IgD-negative memory B cell (primary cell): ENCODE measurements at regions not wholly inside any gene's neighbourhood (a gene's known extent, or its start where the extent isn't known, plus 50 kb on each side); places are given as distances from the start of the nearest gene placed in this dataset.

Source experiments
- H3K27ac Mint-ChIP-seq, 3 donors: one replicate each; pipeline ENCODE4 v1.8.0; 2020 to 2022; ENCODE audit warnings: mild to moderate bottlenecking in 3 of 3, mixed read lengths in 3 of 3, moderate library complexity in 1 of 3
- H3K27me3 Mint-ChIP-seq: one replicate; pipeline ENCODE4 v1.8.0; 2021; ENCODE audit warnings: mixed read lengths
- H3K36me3 Mint-ChIP-seq: one replicate; pipeline ENCODE4 v1.8.0; 2020; ENCODE audit warnings: mild to moderate bottlenecking, mixed read lengths
- H3K4me1 Mint-ChIP-seq, 3 donors: one replicate each; pipeline ENCODE4 v1.8.0; 2020 to 2022; ENCODE audit warnings: mixed read lengths in 3 of 3, mild to moderate bottlenecking in 1 of 3
- H3K4me3 Mint-ChIP-seq, 4 donors: one replicate each; pipeline ENCODE4 v1.8.0; 2020 to 2022; ENCODE audit warnings: mild to moderate bottlenecking in 4 of 4, mixed read lengths in 4 of 4, moderate library complexity in 3 of 4
- H3K9me3 Mint-ChIP-seq, 3 donors: one replicate each; pipeline ENCODE4 v1.8.0; 2020 to 2021; ENCODE audit warnings: mixed read lengths in 3 of 3, mild to moderate bottlenecking in 1 of 3

DNA sequence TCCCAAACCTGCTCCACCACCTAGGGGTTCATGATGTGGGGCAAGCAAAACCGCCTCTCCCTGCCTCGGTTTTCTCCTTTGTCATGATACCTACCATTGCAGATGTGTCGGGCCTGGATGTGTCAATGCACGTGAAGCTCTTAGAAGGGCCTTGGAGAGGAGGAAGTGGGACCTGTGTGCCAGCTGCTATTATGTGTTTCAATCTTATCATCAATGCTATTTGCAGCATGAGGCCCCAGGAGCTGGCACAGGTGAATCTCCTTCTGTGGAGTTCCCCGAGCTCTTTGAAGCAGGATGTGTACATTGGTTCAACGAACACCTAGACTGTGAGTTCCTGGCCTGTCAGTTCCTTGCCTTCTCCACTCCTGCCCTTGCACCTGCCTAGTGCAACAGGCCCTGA is 331.6 kb downstream of the CTTN start:
- Mint-ChIP-seq H3K36me3 (no peaks in the 10 kb centered on the region), H3K27me3 (peaks cover 3% of the 10 kb centered on the region), H3K9me3 (peaks cover 0 to 6% (median 3%) of the 10 kb centered on the region in 3 donors), H3K27ac (no peak overlapping the region), H3K4me3 (no peak overlapping the region), H3K4me1 (no peaks in the 10 kb centered on the region)

DNA sequence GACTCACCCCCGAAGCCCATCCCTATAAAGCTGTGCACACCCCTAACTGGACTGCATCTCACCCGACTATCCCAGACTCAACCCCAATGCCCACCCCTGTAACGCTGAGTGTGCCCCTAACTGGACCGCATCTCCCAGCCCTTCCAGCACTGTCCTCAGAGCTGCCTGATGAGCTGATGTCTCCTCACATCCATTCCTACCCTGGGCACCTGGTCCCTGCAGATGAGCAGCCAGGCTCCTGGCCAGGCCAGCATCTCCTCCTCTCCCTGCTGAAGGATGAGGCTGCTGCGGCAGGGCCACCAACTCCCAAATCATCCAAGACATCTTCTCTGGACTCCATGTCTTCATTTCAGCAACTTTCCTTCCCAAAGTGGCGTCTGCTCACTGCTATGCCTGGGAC is 332.1 kb downstream of the CTTN start:
- no peaks in the 10 kb centered on the region for H3K36me3 Mint-ChIP-seq
- H3K9me3 Mint-ChIP-seq: peaks cover 0 to 6% (median 3%) of the 10 kb centered on the region in 3 donors
- no peak overlapping the region for H3K4me3 Mint-ChIP-seq
- no peaks in the 10 kb centered on the region for H3K4me1 Mint-ChIP-seq
- H3K27ac Mint-ChIP-seq: no peak overlapping the region
- peaks cover 3% of the 10 kb centered on the region for H3K27me3 Mint-ChIP-seq

DNA sequence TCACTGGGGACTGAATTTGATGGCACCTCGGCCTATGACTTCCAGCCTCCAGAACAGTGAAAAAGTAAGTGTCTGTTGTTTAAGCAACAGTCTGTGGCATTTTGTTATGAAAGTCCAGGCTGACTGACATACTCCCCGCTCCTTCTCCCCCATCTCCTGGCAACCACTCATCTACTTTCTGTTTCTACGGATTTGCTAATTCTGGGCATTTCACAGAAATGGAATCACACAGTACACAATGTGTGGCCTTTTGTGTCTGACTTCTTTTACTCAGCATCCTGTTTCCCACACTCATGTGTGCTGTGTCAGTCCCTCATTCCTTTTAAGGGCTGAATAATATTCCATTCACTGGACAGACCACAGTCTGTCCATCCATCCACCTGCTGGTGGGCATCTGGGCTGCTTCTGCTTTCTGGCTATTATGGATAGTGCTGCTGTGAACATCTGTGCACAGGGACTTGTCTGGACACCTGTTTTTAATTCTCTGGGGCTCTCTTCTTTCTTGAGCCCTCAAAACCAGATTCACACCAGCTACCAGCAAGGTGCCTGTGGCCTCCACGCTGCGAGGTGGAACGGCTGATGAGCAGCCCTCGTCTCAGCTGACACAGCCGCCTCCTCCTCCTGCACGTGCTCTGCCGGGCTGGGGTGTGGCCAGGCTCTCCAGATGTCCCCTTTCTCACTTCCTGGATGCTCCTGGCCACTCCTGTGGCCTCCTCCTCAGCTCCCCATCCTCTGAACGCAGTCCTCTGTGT is 333.1 kb downstream of the CTTN start:
- Mint-ChIP-seq H3K36me3 (no peaks in the 10 kb centered on the region), H3K27me3 (peaks cover 4% of the 10 kb centered on the region), H3K4me1 (no peaks in the 10 kb centered on the region), H3K9me3 (peaks cover 0 to 6% (median 0%) of the 10 kb centered on the region in 3 donors), H3K27ac (no peak overlapping the region), H3K4me3 (no peak overlapping the region)

DNA sequence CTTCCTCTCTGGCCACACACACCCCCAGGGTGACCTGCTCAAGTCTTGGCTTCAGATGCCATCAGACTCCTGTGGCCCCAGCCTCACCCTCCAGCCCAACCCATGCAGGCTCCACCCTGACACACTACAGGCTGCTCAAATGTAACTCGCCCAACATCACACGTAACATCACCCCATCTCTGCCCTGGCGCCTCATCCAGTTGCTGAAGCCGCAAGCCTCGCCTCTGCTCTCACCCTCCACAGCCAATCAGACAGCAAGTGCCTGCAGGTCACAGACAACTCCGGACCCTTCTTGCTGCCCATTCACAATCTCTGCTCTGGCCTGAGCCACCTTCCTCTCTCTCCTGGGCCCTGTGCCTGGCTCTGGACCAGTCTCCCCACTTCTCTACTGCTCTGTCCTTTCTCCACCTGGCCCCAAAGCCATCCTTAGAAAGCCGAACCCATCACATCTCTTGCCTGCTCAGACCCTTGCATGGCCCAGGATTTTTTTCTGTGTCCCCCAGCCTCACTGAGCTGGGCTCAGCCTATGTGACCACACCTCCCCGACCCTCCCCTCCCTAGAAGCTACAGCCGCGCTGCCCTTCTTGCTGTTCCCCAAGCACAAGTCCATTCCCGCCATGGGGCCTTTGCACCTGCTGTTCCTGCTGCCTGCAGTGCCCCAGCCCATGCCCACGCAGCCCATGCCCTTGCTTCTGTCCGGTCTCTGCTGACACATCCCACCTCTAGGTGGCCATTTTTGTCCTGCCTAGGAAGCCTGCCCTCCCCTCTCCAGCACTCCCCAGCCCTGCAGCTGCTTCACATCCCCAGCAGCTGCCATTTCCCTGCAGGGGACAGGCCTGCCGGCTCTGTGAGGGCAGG is 333.9 kb downstream of the CTTN start:
- no peak overlapping the region for H3K4me3 Mint-ChIP-seq
- no peaks in the 10 kb centered on the region for H3K9me3 Mint-ChIP-seq
- H3K36me3 Mint-ChIP-seq: no peaks in the 10 kb centered on the region
- no peaks in the 10 kb centered on the region for H3K4me1 Mint-ChIP-seq
- H3K27ac Mint-ChIP-seq: no peak overlapping the region
- H3K27me3 Mint-ChIP-seq: peaks cover 4% of the 10 kb centered on the region

DNA sequence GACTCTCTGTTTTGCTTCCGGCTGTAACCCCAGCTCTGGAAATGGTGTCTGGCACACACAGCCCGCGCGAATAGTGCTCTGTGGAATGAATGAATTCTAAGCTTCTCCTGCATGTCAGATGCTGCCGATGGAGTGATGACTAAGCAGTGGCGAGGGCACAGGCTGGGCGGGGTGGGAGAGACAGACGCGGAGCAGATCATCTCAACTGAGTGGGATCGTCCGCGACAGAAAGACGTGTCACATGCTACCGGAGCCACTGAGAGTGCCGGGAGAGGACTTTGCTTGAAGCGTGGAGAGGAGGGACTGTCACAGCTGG is 334.5 kb downstream of the CTTN start:
- Mint-ChIP-seq H3K36me3 (no peaks in the 10 kb centered on the region), H3K27ac (no peak overlapping the region)

DNA sequence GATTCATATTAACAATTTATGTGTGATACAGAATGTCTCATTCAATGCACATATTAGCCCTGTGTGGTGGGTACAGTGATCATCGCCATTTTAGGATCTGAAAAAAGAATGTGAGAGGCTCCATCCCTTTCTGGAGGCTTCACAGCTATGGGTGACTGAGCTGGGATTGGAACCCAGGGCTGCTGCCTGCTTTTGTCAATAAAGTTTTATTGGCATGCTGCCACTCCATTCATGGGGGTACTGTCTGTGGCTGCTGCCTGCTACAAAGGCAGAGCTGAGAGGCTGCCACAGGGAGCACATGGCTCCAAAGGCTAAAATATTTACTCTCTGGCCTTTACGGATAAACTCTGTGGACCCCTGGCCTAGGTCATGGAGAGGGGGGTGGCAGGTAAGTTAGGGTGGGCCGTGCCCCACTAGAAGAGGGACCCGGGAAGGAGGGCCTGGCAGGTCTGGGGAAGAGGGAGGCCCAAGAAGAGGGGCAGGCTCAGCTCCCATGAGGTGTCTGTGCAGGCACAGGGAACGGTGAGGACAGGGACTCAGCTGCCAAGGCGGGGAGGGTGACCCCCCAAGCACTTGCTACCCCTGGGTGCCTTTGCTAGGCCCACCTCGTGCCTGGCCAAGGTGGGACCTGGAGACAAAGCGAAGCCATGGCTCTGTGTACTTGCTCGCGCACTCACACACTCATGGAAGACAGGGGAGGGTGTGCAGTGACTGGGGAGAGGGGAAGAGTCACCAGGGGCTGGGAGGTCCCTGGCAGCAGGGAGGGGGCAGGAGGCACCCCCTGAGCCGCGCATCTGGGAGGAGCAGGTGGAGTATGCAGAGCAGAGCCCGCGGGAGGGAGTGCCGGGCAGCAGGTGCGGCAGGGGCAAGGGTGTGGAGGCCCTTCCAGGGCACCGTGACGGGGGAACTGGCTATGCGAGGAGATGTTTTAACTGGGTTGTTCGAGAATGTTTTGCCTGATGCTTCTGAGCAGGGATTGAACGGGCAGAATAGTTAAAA is 335.3 kb downstream of the CTTN start:
- no peak overlapping the region for H3K27ac Mint-ChIP-seq
- peaks cover 4% of the 10 kb centered on the region for H3K27me3 Mint-ChIP-seq
- no peak overlapping the region for H3K4me3 Mint-ChIP-seq
- H3K9me3 Mint-ChIP-seq: no peaks in the 10 kb centered on the region
- no peaks in the 10 kb centered on the region for H3K36me3 Mint-ChIP-seq
- no peaks in the 10 kb centered on the region for H3K4me1 Mint-ChIP-seq

More for the DNA sequence above, 334.5 kb downstream of the CTTN start:
- H3K9me3 Mint-ChIP-seq: no peaks in the 10 kb centered on the region
- peaks cover 4% of the 10 kb centered on the region for H3K27me3 Mint-ChIP-seq
- no peak overlapping the region for H3K4me3 Mint-ChIP-seq
- no peaks in the 10 kb centered on the region for H3K4me1 Mint-ChIP-seq

DNA sequence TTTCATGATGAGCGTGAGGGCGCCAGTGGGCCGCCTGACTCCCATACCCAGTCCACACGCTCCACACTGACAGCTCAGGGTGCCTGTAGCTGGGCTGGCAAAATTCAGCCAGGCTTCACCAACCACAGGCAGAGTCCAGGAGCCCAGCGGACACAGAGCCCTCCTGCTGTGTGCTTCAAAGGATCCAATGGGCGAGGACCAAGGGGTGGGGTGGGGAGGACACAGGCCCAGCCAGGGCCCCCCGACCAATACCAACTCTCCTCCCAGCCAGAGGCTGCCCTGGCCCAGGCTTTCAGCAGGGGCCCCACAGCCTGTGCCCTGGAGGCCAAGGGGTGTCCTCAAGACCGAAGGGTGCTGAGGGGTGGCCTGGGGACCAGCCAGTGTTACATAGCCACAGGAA is 336.1 kb downstream of the CTTN start:
- H3K9me3 Mint-ChIP-seq: no peaks in the 10 kb centered on the region
- H3K27ac Mint-ChIP-seq: no peak overlapping the region
- no peak overlapping the region for H3K4me3 Mint-ChIP-seq
- H3K4me1 Mint-ChIP-seq: peaks cover 0 to 2% (median 0%) of the 10 kb centered on the region in 3 donors
- no peaks in the 10 kb centered on the region for H3K36me3 Mint-ChIP-seq
- H3K27me3 Mint-ChIP-seq: peaks cover 4% of the 10 kb centered on the region

DNA sequence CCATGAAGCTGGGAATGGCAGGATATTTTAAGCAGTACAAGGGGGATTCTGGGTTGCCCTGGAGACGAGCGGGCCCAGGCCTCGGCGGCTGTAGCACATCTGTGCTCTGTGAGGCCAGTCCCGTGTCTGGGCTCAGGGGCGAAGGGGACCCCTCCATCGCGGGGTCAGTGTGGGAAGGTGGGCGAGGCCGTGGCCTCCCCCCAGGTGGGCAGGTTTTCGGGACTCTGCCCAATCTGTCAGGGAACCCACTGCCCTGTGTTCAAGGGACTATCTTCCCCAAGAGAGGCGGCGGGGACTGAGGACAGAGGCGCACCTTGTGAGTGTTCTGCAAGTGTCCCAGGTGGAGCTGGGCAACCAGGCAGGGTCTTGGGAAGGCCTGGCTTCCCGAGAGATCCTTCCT is 336.6 kb downstream of the CTTN start:
- Mint-ChIP-seq H3K4me3 (no peak overlapping the region), H3K4me1 (peaks cover 0 to 2% (median 0%) of the 10 kb centered on the region in 3 donors), H3K27ac (no peak overlapping the region), H3K36me3 (no peaks in the 10 kb centered on the region), H3K27me3 (peaks cover 4% of the 10 kb centered on the region), H3K9me3 (no peaks in the 10 kb centered on the region)

DNA sequence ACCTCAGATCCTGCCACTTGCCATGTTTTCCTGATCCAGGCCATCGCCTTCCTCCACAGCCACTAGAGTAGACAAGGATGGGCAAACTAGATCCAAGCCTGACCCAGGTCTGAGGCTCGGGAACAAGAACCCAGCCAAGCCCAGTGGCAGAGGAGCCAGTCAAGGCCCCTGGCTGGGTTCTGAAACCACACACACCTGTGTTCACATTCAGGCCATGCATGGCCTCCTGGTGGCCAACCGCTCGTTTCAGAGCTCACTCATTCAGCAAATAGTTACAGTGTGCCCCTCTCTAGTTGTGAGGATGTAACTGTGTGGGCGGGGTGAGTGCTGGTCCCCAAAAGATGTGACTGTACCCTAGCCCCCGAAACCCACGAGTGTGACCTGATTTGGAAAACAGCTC is 337.6 kb downstream of the CTTN start:
- H3K27ac Mint-ChIP-seq: peak overlapping the region in 2 of 3 donors; percentile 57 to 76
- peaks cover 8% of the 10 kb centered on the region for H3K27me3 Mint-ChIP-seq
- peak overlapping the region in 1 of 4 donors; percentile 68 for H3K4me3 Mint-ChIP-seq
- H3K4me1 Mint-ChIP-seq: peaks cover 0 to 2% (median 0%) of the 10 kb centered on the region in 3 donors
- peaks cover 0 to 1% (median 0%) of the 10 kb centered on the region in 3 donors for H3K9me3 Mint-ChIP-seq
- no peaks in the 10 kb centered on the region for H3K36me3 Mint-ChIP-seq

DNA sequence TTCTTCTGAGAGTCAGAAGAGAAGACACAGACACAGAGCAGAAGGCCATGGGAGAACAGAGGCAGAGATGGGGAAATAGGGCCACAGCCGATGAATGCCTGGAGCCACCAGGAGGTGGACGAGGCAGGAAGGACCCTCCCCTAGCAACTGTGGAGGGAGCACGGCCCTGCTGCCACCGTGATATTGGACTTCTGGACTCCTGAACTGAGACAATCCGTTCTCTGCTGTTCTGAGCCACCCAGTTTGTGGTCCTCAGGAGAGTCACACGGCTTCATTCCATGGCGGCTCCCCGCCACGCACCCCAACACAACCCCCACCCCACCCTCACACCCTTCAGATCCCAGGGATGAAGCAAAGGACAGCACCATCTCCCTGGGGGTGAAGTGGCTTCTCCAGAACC is 338.1 kb downstream of the CTTN start:
- no peak overlapping the region for H3K4me3 Mint-ChIP-seq
- no peaks in the 10 kb centered on the region for H3K36me3 Mint-ChIP-seq
- H3K27ac Mint-ChIP-seq: peak overlapping the region in 1 of 3 donors; percentile 76
- H3K4me1 Mint-ChIP-seq: peaks cover 0 to 2% (median 0%) of the 10 kb centered on the region in 3 donors
- H3K27me3 Mint-ChIP-seq: peaks cover 8% of the 10 kb centered on the region
- H3K9me3 Mint-ChIP-seq: peaks cover 0 to 1% (median 0%) of the 10 kb centered on the region in 3 donors

DNA sequence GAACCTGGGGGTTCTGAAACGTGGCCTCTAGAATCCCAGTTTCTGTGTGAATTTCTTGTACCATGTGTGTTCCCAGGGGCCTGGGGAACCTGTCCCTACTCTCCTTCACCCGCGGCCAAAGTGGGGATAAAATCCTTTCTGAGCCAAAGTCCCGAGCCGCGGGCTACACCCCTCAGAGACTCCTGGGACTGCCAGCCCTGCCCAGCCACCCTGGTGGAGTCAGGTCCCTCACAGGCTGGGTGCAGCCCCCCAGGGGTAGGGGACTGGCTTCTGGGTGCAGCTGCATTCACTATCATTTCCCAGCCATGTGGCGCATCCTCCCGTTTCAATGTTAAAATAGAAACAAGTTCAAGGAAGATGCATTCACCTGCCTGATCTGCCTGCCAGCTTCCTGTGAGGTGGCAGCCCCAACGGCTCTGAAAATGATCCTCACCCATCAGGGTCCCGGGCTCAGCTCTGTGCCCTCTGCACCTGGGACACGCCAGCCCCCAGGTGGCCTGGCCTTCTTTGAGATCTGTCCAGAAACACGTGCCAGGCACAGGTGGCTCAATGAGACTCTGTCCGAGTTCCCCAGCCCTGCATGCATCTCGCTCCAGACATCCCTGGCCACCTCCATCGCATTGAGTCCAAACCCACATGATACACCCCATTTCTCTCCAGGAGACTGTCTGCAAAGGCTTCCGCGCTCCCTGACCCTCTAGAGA is 338.8 kb downstream of the CTTN start:
- Mint-ChIP-seq H3K27me3 (peaks cover 8% of the 10 kb centered on the region), H3K36me3 (no peaks in the 10 kb centered on the region), H3K27ac (peak overlapping the region in 1 of 3 donors; percentile 61), H3K4me3 (no peak overlapping the region), H3K9me3 (peaks cover 0 to 1% (median 0%) of the 10 kb centered on the region in 3 donors), H3K4me1 (peaks cover 0 to 2% (median 0%) of the 10 kb centered on the region in 3 donors)

DNA sequence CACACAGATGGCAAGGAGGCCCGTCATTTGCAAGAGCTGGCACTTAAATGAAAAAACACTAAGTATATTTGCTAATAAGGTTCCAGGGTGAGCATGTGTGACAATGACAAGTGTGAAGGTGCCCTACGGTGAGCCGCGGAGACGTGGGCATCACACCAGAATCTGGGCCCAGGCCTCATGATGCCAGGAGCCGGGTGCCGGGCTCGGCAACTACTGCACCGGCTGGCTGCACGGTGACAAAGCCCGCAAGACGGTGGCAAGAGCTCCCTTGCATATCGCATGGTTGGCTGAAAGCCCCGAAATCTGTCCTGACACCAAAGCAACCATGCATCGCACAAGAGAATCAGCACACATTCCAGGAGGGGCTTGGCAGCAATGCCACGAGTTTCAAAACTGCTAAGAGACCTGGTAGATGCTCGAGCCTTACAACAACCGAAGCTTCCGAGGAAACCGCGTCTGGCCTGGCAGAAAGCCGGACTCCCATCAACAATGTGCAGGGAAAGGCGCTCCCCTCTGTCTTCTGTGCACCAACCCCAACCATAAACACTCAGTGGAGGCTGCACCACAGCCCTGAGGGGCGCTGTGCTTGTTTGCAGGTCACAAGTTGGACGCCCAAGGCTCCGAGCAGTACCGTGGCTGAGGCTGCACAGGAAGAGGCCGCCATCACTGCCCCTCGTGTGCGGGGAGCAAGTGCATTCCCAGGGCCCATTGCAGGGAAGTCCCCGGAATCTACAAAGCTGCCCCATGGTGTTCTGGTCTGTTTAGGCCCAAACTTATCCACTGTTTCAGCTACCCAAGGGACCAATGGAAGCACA is 339.7 kb downstream of the CTTN start:
- Mint-ChIP-seq H3K27me3 (peaks cover 12% of the 10 kb centered on the region), H3K4me1 (peaks cover 0 to 2% (median 0%) of the 10 kb centered on the region in 3 donors), H3K4me3 (no peak overlapping the region), H3K27ac (no peak overlapping the region), H3K36me3 (no peaks in the 10 kb centered on the region), H3K9me3 (peaks cover 0 to 1% (median 0%) of the 10 kb centered on the region in 3 donors)

DNA sequence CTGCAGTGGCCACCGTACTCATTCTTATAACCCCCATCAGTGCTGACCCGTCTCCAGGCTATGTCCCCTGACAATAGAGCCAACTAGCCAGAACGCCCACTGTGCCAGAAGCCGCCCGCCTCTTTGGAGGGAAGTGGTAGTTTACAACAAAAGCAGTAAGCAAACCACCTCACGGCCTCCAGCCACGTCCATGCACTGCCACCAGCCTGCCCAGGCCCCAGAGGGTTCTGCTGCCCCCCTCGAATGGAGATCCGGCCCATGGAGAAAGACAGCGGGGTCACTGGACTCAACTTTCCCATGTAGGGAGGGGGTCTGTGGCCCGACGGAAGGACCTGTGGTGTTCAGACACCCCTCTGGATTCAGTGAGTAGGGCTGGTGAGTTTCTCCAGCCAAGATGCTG is 340.3 kb downstream of the CTTN start:
- no peak overlapping the region for H3K27ac Mint-ChIP-seq
- H3K4me3 Mint-ChIP-seq: no peak overlapping the region
- H3K27me3 Mint-ChIP-seq: peaks cover 14% of the 10 kb centered on the region
- H3K4me1 Mint-ChIP-seq: peaks cover 0 to 2% (median 0%) of the 10 kb centered on the region in 3 donors
- H3K9me3 Mint-ChIP-seq: peaks cover 0 to 1% (median 0%) of the 10 kb centered on the region in 3 donors
- no peaks in the 10 kb centered on the region for H3K36me3 Mint-ChIP-seq
